ENCODE measurements at regions not wholly inside any gene's neighbourhood (a gene's known extent, or its start where the extent isn't known, plus 50 kb on each side); places are given as distances from the start of the nearest gene placed in this dataset.

- Histone ChIP-seq H3K4me2 (ENCODE audit: control insufficient read depth, extremely low read depth, insufficient read depth, low read depth, low read length) (no peak overlapping the region), H3K27me3 (ENCODE audit: control insufficient read depth, extremely low read depth, insufficient read depth, low read length) (no peaks in the 10 kb centered on the region), H3K79me2 (ENCODE audit: control insufficient read depth, insufficient read depth, low read length) (no peaks in the 10 kb centered on the region), H3K9ac (ENCODE audit: control insufficient read depth, extremely low read depth, insufficient read depth, low read length) (no peak overlapping the region), H3K4me1 (ENCODE audit: control insufficient read depth, extremely low read depth, insufficient read depth, low read length) (peaks cover 4% of the 10 kb centered on the region), H3K9me3 (ENCODE audit: control insufficient read depth, low read depth, low read length) (no peaks in the 10 kb centered on the region), H3K27ac (ENCODE audit: control insufficient read depth, insufficient read depth, low read length) (no peak overlapping the region), H3K4me3 (ENCODE audit: control insufficient read depth in 2 of 3, extremely low read depth in 1 of 3, insufficient read depth in 2 of 3, low read depth in 1 of 3, low read length in 3 of 3) (no peak overlapping the region), H4K20me1 (ENCODE audit: control insufficient read depth, extremely low read depth, insufficient read depth, low read length) (no peaks in the 10 kb centered on the region), H3K36me3 (ENCODE audit: control insufficient read depth in 2 of 2, extremely low read depth in 1 of 2, insufficient read depth in 2 of 2, low read length in 2 of 2) (no peaks in the 10 kb centered on the region), H3K9me1 (ENCODE audit: control insufficient read depth, extremely low read depth, insufficient read depth, low read length) (no peaks in the 10 kb centered on the region), H2AFZ (ENCODE audit: control insufficient read depth, low read length) (no peak overlapping the region)
- no peak for DNase-seq (ENCODE audit: low read depth, low spot score)
- no peak for FAIRE-seq
- TF ChIP-seq EZH2 (IDR thresholded peaks at IDR 0.05; ENCODE audit: low read length), result no peak
- TF ChIP-seq, protein P1, sequence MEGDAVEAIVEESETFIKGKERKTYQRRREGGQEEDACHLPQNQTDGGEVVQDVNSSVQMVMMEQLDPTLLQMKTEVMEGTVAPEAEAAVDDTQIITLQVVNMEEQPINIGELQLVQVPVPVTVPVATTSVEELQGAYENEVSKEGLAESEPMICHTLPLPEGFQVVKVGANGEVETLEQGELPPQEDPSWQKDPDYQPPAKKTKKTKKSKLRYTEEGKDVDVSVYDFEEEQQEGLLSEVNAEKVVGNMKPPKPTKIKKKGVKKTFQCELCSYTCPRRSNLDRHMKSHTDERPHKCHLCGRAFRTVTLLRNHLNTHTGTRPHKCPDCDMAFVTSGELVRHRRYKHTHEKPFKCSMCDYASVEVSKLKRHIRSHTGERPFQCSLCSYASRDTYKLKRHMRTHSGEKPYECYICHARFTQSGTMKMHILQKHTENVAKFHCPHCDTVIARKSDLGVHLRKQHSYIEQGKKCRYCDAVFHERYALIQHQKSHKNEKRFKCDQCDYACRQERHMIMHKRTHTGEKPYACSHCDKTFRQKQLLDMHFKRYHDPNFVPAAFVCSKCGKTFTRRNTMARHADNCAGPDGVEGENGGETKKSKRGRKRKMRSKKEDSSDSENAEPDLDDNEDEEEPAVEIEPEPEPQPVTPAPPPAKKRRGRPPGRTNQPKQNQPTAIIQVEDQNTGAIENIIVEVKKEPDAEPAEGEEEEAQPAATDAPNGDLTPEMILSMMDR (optimal IDR thresholded peaks at IDR 0.05 in 1 of 3, IDR thresholded peaks at IDR 0.05 in 1 of 3, conservative IDR thresholded peaks at IDR 0.05 in 1 of 3; ENCODE audit: extremely low read depth in 1 of 3, insufficient read depth in 2 of 3, low read length in 3 of 3), result no peak
- dilution Hi-C loops (cut with MboI; ENCODE audit: extremely low pct_ligation_motif_present, low sequenced_read_pairs), result no loop called here
Measured at GRCh38 chr5:58136406-58136805, 323.5 kb downstream of the PLK2 start.

DNA sequence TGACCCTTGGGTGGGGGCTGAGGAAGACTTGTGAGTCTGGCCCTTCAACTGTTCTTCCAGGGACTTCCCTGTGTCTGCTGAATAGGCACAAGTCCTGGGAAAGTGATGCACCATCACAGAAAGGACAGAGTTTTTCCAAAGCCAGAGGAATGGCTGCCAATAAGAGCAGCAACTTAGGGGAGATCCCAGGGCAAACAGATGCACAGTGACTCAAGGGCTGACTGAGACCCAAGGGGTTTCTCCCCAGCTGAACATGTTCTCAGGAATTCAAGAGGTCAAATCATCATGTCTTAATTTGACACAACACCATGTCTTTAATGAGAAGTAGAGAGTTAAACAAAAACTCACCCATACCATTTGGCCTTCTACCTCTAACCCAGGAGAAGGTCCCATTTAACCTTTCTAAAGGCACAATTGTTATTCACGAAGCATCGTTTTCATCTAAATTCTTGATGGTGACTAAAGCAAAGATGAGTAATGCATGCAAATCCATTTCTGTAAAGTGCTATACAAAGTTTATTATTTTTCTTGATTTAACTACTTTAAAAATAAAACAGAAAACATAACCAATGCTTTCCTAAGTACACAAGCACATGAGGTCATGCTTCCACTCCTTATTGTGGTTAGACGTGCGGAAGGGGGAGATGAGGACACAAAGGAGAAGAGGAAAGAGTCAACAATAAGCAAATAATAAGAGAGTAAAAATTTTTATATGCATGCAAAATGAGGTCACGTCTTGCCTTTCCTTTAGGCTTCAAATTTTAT, 324.1 kb downstream of the PLK2 start:
- DNase-seq (ENCODE audit: low read depth, low spot score) (no peak), FAIRE-seq (no peak)
- no peaks in the 10 kb centered on the region for H3K27me3 ChIP-seq (ENCODE audit: control insufficient read depth, extremely low read depth, insufficient read depth, low read length)
- H3K36me3 ChIP-seq (ENCODE audit: control insufficient read depth in 2 of 2, extremely low read depth in 1 of 2, insufficient read depth in 2 of 2, low read length in 2 of 2), result no peaks in the 10 kb centered on the region
- H4K20me1 ChIP-seq (ENCODE audit: control insufficient read depth, extremely low read depth, insufficient read depth, low read length), result no peaks in the 10 kb centered on the region
- H2AFZ ChIP-seq (ENCODE audit: control insufficient read depth, low read length), result no peak overlapping the region
- dilution Hi-C loops (cut with MboI; ENCODE audit: extremely low pct_ligation_motif_present, low sequenced_read_pairs), result no loop called here
- H3K27ac ChIP-seq (ENCODE audit: control insufficient read depth, insufficient read depth, low read length), result no peak overlapping the region
- no peaks in the 10 kb centered on the region for H3K9me1 ChIP-seq (ENCODE audit: control insufficient read depth, extremely low read depth, insufficient read depth, low read length)
- H3K9me3 ChIP-seq (ENCODE audit: control insufficient read depth, low read depth, low read length), result no peaks in the 10 kb centered on the region
- H3K79me2 ChIP-seq (ENCODE audit: control insufficient read depth, insufficient read depth, low read length), result no peaks in the 10 kb centered on the region
- no peak overlapping the region for H3K4me2 ChIP-seq (ENCODE audit: control insufficient read depth, extremely low read depth, insufficient read depth, low read depth, low read length)
- TF ChIP-seq, protein P1 (optimal IDR thresholded peaks at IDR 0.05 in 1 of 3, IDR thresholded peaks at IDR 0.05 in 1 of 3, conservative IDR thresholded peaks at IDR 0.05 in 1 of 3; ENCODE audit: extremely low read depth in 1 of 3, insufficient read depth in 2 of 3, low read length in 3 of 3), result no peak
- TF ChIP-seq EZH2 (IDR thresholded peaks at IDR 0.05; ENCODE audit: low read length), result no peak
- H3K4me1 ChIP-seq (ENCODE audit: control insufficient read depth, extremely low read depth, insufficient read depth, low read length), result peaks cover 4% of the 10 kb centered on the region
- H3K9ac ChIP-seq (ENCODE audit: control insufficient read depth, extremely low read depth, insufficient read depth, low read length), result no peak overlapping the region
- H3K4me3 ChIP-seq (ENCODE audit: control insufficient read depth in 2 of 3, extremely low read depth in 1 of 3, insufficient read depth in 2 of 3, low read depth in 1 of 3, low read length in 3 of 3), result no peak overlapping the region
